ENCODE measurements at regions not wholly inside any gene's neighbourhood (a gene's known extent, or its start where the extent isn't known, plus 50 kb on each side); places are given as distances from the start of the nearest gene placed in this dataset.
"Not testable (repeated sequence)": the region's sequence is repeated elsewhere in the genome, so short reads cannot be mapped to it uniquely, and the experiment has no call there.

DNA sequence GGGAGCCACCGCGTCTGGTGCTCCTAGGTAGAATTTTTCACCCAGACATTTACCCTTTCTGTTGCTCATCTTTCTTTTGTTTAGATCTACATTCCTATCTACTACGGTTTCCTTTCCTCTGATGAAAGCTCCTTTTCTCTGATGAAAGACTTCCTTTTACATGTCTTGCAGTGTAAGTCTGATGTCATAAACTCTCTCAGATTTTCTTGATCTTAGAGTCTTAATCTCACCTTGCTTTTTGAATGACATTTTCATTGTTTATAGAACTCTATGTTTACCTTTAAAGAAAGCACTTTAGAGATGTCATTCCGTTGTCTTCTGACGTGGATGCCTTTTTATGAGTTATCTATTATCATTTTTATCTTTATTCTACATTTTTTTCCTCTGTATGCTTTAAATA lies 171.8 kb upstream of the MTPN start:
- DNase-seq, result no peak

DNA sequence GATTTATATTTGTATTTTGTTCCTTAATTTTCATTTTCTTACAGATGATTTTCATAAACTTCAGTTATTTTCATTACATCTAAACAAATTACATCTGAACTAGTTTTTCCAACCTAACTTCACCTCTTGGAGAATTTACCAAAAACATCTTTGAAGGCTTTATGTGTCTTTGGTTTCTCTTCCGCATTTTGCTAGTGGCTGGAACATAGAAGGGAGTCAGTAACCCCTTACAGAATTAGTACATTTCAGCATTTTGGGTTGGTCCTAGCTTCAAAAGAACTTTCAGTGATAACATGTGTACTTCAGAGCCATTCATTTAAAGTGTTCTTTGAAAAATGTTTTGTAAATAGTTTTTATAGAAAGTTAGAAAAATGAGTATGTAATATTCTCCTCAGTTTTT lies 169.8 kb upstream of the MTPN start:
- DNase-seq, result no peak

DNA sequence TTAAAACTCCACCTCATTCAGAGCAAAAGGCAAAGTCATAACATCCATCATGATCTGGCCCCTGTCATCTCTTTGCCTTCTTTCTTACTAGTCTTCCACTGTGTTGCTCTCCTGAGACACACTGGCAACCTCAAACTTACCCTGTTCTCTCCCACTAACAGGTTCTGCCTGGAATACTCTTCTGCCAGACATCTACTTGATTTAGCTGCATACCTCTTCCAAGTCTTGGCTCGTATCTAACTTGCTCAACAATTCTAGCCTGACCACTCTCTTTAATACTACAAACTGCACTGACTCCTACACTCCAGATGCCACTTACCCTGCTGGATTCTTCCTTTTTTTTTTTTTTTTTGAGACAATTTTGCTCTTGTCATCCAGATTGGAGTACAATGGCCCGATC lies 167.0 kb upstream of the MTPN start:
- no peak for DNase-seq

DNA sequence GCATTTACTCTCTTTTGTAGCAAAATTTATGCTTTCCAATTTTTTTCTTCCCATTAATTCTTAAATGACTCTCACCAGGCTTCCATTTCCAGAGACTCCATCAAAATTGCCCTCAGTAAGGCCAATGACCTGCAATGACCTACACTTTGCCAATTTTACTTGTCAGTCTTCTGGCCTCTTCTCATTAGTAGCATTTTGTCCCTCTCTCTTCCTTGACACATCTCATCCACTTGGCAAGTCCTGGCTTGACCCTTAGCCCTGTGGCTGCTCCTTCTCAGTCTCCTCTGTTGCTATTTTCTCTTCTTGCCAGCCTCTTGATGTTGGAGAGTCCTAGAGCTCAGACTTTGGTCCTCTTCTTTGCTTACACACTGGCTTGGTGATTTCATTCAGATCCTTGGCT lies 166.1 kb upstream of the MTPN start:
- DNase-seq, result no peak

DNA sequence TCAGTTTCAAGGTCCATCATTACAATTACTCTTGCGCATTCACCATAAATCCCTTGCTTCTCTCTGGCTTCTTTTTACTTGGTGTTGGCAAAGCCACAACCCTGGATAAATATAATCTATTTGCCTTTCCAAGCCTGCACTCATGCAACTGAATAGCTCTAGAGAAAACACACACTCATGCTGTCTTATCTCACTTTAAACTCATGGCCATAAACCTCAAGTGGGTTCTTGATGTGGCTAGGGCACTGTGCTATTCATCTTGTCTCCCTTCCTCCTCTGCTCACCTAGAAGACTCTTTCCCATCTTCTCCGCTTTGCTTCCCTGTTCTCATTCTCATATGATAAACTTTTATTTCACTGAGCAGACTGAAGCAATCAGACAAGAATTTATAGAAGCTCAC lies 165.4 kb upstream of the MTPN start:
- DNase-seq, result peak; percentile 37

DNA sequence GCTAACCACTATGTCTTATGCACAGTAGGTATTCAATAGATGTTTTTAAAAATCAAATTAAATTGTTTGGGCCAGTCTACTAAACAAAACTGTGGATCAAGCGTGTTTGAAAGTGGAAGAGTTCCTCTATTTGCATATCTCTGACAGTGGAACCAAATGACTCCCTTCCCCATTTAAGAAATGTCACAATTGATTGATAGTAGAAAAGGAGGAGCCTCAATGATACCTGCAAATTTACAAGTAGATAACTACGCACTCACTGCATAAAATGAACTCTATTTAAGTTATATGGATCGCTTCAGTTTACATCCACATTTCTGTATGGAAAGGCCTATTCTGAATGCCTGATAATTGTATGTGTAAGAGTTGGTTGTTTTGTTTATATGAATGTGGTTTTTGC lies 163.3 kb upstream of the MTPN start:
- no peak for DNase-seq

DNA sequence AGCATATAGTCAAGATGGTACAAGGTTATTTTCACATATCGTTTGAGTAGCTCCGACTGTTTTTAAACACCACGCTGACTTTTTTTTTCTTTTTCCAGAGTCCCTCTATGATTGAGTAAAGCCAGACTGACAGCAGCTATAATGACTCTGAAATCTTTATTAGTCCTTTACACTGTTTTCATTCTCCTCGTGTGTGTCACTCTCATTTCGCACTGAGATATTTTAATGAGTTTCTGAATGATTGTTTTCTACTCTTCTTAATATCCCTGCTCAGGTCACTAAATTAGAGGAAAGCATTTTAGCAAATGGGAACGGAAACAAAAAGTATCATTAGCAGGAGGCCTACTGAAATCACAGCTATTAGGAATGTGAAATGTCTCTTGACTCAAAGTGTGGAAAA lies 162.3 kb upstream of the MTPN start:
- DNase-seq, result no peak

DNA sequence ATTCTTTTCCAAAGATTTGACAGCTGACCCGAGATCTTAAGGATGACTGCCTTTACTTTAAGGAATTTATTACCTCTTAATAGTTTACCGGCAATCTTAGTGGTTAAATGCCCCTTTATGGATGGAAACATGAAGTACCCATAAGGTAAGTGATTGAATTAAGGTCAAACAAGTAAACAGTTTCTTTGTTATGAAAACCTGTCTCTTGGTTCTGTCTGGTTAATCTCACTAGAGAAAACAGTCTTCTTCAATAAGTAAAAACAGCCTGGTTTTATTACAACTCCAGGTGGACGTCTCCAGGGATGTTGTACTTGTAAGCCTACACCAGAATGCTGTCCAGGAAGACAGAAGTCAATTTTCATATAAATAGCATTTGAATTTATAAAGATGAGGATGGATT lies 161.8 kb upstream of the MTPN start:
- DNase-seq, result no peak

DNA sequence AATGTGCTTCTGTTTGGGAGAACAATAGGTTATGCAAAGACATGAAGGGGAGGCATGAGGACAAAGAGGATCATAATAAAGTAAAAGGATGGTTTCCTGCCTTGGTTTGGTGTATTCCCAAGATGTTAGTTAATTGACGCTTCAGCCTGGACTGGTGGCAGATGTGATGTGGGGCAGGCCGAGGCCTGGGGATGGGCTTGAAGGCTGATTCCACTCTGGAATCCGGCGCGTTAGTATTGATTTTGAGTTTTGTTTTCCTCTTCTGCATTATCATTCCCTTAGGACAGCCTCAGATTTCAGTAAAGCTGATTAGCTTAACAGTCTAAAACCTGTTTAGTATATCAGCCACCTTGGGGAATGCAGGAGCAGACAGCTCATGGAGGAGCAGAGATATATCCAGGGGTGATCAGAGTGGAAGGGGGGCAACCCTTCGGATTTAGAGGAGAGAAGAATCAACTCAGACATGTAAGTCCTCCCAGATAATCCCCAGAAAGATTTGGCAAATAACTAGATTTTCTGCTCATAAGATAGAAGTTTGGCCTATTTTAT lies 159.8 kb upstream of the MTPN start:
- DNase-seq, result no peak

DNA sequence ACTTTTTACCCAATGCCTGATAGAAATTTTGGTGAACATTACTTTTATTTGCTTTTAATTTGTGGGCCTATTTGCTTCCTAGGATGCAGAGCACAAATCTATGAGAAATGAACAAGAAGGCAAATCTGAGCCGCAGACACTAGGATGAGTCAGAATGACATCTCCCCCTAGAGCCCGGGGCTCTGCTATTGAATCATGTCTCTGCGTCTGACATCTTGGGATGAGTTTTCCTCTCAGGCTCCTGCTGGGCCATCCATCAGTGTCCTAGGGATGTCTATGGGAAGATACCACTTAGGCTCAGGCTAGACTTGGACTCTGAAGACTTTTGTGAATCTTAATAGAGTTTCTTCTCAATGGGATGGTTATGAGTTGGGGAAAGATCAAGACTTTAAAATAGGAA lies 157.3 kb upstream of the MTPN start:
- no peak for DNase-seq

DNA sequence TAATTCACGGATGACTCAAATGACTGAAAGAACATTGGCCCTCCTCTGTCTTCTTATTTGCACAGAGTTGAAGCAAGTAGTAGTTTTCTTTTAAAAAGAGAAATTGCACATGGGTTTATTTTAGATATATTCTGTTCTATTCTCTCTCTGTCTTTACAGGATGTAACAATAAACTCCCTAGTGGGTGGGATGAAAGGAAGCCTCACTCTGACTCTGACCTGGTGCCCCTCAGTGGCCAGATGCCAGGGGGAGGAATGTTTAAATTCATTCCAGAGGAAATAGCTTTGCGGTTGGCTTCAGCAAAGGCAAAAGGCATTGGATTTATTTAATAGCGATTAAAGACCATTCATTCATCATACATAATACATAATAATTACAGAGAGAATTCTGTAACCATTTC lies 156.4 kb upstream of the MTPN start:
- DNase-seq, result no peak

DNA sequence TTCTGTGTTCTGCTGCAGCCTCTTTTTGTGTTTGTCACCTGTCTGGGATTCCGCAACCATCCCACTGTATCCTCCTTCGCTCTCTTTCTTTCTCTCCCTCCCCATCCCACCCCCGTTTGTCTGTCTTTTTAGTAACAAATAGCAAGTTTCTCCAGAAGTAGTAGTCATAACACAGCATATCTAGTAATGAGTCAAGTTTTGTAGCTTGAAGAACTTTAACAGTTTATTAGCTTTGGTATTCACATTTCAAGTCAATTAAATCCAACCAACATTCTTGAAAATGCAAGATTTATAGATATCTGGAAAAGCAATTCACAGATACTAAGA lies 154.1 kb upstream of the MTPN start:
- DNase-seq, result no peak

DNA sequence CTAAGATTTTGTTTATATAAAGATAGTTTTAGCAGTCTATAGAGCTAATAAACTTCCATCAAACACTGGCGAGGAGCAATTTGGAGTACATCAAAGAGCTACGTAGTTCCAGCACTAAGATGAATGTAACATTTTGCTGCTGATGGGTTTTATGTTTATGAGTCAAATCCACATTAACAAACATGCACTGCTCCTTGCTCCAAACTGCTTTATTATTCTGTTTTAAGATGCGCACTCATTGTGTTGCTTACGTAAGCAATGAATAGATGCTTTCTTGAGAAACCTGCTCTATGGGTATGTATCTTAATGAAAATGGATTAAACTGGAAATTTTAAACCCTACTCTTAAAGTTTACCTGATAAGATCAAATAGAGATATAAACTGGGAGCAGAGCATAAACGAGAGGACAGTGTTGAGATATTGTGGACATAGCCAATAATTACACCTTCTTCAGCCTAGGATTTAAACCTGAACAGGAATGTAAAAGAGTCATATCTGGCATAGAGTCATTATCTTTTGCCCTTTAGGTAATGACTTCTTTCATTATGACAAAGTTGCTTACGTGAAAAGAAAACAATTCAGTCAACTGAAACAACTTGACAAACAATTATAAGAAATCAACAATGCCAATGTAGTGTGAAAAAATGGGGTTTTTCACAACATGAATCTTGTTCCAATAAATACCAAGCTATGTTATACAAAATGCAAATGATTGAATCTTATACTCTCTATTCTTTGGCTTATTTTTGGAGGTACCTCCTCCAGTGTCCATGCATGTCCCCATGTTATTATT lies 153.5 kb upstream of the MTPN start:
- no peak for DNase-seq

DNA sequence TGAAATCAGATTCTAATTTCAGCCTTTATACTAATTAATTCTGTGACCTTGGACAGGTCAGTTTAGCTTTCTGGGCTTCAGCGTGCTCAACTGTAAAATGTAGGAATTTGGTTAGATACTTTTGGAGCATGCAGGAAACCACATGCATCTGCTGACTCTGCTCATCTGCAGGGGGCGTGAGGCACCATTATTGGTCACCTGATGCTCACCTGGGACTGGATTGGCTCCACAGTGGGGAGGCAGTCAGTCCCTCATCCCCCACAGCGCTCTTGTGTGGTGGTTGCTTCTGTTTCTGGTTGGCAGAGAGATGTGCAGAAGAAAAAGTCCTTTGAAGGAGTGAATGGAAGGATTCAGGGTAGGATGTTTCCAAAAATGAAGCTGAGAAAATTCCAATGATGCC lies 150.9 kb upstream of the MTPN start:
- no peak for DNase-seq

DNA sequence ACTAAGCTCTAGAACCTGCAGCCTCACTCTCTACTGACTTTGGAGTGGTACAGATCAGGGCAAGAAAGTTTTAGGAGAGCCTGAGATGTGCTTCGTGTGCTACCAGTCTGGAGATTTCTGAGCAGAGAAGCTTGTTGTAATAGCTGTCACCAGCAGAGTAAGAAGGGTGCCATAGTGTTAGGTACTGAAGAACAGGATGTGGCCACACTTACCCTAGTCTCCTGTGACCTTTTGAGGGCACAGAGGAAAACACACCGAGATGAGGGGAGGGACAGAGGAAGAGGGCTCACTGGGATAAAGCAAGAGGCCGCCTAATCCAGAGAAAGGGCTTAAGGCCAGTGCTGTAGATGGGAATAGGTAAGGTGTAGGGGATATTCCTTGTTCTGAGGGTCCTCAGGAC lies 146.2 kb upstream of the MTPN start:
- no peak for DNase-seq

DNA sequence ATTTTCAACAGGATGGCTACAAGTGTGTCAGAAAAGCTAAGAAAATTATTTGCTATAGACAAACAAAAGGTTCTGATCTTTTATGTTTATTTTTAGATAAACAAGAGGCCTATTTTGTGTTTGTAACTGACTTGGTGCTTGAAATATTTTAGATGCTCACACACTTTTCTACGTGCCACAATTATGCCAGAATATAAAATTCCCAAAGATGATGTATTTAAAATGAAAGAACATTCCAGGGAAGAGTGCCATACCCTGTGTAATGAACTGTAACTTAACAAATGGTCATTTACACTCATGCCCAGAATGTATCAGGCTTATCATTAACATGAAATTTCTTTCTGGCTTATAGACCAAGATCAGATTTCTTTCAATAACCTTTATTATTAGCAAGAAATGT lies 144.9 kb upstream of the MTPN start:
- DNase-seq, result no peak

DNA sequence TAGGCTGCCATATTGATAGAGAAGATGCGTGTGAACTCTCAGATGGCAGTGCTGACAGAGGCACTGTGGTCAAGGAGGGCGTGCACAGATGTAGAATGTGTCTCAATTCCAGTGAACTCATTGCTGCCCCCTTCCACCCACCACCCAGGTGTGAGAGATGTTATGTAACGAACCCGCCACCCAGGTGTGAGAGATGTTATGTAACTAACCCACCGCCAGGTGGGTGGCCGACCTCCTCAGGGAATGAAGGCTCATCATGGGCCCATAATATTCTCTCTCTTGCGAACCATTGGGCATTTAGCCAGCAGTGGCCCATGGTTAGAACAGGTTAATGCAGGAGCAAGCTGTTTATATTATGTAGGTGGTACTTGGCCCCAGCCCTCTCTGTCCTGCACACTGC lies 140.4 kb upstream of the MTPN start:
- DNase-seq, result no peak

DNA sequence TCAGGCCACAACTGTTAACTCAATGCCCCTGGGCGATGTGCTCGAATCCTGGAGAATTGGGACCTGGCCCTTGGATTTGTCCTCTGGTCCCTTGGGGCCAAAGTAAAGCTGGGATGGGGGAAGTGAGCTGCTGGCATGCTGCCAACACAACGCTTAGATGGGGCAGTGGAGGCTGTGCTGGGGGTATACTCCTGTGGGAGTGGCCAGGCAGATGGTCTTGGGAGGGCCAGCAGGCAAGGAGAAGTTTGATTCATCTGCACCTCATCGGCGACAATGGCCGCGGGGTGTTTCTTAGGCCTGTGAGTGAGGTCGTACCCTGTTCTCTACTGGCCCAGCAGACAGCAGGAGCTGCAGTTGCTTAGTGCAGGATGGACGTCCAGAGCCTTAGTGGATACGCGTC lies 139.0 kb upstream of the MTPN start:
- DNase-seq, result no peak

DNA sequence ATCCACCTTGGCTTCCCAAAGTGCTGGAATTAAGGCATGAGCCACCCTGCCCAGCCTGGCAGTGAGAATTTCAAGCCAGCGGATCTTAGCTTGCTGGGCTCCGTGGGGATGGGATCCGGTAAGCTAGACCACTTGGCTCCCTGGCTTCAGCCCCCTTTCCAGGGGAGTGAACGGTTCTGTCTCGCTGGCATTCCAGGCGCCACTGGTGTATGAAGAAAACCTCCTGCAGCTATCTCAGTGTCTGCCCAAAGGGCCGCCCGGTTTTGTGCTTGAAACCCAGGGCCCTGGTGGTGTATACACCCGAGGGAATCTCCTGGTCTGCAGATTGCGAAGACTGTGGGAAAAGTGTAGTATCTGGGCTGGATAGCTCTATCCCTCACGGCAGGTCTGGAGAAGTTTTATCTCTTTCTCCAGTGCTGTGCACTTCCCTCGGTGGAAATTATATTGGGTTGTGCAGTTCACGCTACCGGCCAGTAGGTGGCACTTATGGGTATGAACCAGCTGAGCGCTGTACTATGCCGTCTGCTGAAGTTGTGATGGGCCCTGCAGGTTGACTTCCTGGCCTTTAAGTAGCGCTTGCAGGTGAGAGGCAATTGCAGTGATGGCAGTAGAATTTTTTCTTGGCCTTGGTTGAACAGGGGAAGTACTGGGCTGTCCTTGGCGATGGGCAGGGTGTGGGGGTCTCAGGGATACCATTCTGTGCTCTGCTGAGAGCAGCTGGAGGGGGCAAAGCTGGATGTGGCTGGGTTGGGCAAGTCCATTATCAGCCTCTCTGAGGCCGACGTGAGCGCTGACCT lies 138.0 kb upstream of the MTPN start:
- DNase-seq, result no peak

DNA sequence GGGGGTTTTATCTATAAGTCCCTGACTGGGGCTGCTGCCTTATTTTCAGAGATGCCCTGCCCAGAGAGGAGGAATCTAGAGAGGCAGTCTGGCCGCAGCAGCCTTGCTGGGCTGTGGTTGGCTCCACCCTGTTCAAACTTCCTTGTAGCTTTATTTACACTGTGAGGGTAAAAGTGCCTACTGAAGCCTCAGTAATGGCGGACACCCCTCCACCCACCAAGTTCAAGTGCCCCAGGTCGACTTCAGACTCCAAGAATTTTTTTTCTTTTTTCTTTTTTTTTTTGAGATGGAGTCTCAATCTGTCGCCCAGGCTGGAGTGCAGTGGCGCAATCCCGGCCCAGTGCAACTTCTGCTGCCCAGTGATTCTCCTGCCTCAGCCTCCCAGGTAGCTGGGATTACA lies 137.3 kb upstream of the MTPN start:
- DNase-seq, result not testable (repeated sequence)

DNA sequence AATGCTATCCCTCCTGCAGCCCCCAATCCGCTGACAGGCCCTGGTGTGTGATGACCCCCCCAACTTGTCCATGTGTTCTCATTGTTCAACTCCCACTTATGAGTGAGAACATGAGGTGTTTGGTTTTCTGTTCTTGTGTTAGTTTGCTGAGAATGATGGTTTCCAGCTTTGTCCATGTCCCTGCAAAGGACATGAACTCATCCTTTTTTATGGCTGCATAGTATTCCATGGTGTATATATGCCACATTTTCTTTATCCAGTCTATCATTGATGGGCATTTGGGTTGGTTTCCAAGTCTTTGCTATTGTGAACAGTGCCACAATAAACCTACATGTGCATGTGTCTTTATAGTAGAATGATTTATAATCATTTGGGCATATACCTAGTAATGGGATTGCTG lies 131.9 kb upstream of the MTPN start:
- not testable (repeated sequence) for DNase-seq

DNA sequence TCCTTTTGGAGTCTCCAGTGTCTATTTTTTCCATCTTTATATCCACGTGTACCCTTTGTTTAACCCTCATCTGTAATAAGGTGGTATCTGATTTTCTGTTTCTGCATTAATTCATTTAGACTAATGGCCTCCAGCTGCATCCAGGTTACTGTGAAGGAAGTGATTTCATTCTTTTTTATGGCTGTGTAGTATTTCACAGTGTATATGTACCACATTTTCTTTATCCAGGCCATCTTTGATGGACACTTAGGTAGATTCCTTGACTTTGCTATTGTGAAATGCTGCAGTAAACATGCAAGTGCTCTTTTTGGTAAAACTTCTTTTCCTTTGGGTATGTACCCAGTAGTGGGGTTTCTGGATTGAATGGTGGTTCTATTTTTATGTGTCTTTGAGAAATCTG lies 128.0 kb upstream of the MTPN start:
- DNase-seq, result no peak

DNA sequence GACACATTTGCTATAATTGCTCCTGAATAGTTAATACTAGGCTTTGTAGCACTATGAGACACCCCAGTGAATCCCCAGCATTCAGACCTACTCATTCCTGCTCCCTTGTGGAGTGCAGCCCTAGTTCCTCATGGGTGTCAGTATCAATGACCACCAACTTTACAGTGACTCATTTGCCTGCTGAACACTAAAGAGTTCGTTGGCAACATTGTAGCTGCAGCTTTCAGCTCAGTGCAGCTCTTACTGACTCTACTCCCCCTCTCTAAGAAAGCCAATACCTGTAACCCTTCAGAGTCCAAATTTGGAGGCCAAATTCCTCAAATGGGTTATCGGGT lies 127.1 kb upstream of the MTPN start:
- no peak for DNase-seq

DNA sequence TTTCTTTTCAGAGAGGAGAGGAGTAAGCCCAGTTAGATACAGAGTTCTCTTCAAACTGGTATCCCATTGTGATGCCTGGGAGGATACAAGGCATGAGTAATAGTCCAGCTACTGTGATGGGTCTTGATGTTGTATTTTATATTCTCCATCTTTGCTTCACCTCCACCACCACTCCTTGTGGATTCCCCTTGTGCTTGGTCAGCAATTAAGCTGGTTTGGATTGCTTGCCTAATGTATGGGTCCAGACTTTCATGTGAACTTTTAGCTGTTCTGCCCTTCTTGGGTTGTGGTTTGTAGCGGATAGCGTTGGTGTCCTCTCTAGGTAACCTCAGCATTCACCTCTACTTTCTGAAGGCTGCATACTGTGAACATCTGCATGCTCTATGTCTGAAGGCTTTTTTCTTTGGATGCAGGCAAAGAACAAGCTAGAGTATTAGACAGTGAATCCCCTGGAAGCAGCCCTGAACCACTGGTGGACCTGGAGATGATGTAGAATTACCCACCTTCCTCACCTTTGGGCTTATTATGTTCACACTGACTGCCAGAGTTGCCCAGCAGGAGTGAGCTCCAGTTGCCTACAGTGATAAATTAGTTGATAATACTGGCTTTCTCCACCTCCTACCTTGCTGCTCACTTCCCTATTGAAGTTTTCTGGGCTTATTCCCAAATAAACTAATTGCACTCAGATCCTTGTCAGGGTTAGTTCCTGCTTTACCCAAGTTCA lies 126.5 kb upstream of the MTPN start:
- no peak for DNase-seq
